ENCODE measurements at regions not wholly inside any gene's neighbourhood (a gene's known extent, or its start where the extent isn't known, plus 50 kb on each side); places are given as distances from the start of the nearest gene placed in this dataset.

DNA sequence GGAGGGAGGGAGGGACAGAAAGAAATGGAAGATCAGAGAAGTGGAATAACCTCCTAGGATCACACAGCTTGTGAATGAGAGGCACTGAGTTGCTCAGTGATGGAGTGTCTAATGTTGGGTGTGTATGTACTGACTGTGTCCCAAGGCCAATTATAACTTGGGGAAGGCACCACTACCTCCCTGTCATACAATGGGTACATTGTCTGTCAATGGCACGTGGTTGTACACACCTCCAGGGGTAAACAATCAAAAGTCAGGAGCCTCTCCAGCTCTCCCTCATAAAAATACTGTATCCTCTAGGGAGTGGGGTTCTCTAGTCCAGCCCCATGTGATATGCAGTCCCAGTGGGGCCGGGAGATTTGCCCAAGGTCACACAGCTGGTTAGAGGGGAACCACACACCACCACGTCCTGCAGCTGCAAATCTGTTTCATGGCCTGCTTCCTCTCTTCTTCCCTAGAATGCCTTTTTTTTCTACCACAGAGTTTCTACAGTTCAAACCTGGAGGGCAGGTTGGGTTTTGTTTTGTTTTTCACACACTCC lies 112.5 kb downstream of the SNX5 start (continued):
- TF ChIP-seq, protein P1, sequence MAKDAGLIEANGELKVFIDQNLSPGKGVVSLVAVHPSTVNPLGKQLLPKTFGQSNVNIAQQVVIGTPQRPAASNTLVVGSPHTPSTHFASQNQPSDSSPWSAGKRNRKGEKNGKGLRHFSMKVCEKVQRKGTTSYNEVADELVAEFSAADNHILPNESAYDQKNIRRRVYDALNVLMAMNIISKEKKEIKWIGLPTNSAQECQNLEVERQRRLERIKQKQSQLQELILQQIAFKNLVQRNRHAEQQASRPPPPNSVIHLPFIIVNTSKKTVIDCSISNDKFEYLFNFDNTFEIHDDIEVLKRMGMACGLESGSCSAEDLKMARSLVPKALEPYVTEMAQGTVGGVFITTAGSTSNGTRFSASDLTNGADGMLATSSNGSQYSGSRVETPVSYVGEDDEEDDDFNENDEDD (CRISPR knock-in tag; IDR thresholded peaks at IDR 0.05; ENCODE audit: borderline replicate concordance), result peak; percentile 52; the same call in 1 of the 2 replicates
- TF ChIP-seq ZNF180 (CRISPR knock-in tag; IDR thresholded peaks at IDR 0.05; ENCODE audit: borderline replicate concordance, low read depth) (no peak), FOXA1 (IDR thresholded peaks at IDR 0.05) (no peak), FOXA1 (CRISPR knock-in tag; IDR thresholded peaks at IDR 0.05) (peak; percentile 96), SIN3B (IDR thresholded peaks at IDR 0.05; ENCODE audit: low read length) (no peak), KDM4B (CRISPR knock-in tag; IDR thresholded peaks at IDR 0.05) (peak; percentile 48; the same call in 1 of the 2 replicates), ADNP (CRISPR knock-in tag; IDR thresholded peaks at IDR 0.05) (peak; percentile 48; the same call in 1 of the 2 replicates), ZNF569 (CRISPR knock-in tag; IDR thresholded peaks at IDR 0.05; ENCODE audit: borderline replicate concordance) (no peak), RORA (CRISPR knock-in tag; IDR thresholded peaks at IDR 0.05) (no peak), KLF6 (CRISPR knock-in tag; IDR thresholded peaks at IDR 0.05) (peak; percentile 37; the same call in 1 of the 2 replicates), ZNF460 (CRISPR knock-in tag; IDR thresholded peaks at IDR 0.05; ENCODE audit: borderline replicate concordance) (no peak; the same call in 1 of the 2 replicates), ZNF543 (CRISPR knock-in tag; IDR thresholded peaks at IDR 0.05) (peak; percentile 63; the same call in 1 of the 2 replicates), ZNF652 (CRISPR knock-in tag; IDR thresholded peaks at IDR 0.05; ENCODE audit: borderline replicate concordance, low read depth) (no peak; the same call in 1 of the 2 replicates), HNRNPK (IDR thresholded peaks at IDR 0.05; ENCODE audit: low read depth, low read length, poor library complexity, severe bottlenecking) (peak; percentile 100), CHD2 (IDR thresholded peaks at IDR 0.05; ENCODE audit: low read depth, low read length) (no peak; the same call in 1 of the 2 replicates), SMC3 (IDR thresholded peaks at IDR 0.05; ENCODE audit: low read length) (peak; percentile 25; the same call in 1 of the 2 replicates), ZNF703 (CRISPR knock-in tag; IDR thresholded peaks at IDR 0.05; ENCODE audit: borderline replicate concordance) (no peak), ZNF672 (CRISPR knock-in tag; IDR thresholded peaks at IDR 0.05) (no peak)
- TF ChIP-seq, protein P2, sequence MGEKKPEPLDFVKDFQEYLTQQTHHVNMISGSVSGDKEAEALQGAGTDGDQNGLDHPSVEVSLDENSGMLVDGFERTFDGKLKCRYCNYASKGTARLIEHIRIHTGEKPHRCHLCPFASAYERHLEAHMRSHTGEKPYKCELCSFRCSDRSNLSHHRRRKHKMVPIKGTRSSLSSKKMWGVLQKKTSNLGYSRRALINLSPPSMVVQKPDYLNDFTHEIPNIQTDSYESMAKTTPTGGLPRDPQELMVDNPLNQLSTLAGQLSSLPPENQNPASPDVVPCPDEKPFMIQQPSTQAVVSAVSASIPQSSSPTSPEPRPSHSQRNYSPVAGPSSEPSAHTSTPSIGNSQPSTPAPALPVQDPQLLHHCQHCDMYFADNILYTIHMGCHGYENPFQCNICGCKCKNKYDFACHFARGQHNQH (CRISPR knock-in tag; IDR thresholded peaks at IDR 0.05), result peak; percentile 95
- TF ChIP-seq, protein P3, sequence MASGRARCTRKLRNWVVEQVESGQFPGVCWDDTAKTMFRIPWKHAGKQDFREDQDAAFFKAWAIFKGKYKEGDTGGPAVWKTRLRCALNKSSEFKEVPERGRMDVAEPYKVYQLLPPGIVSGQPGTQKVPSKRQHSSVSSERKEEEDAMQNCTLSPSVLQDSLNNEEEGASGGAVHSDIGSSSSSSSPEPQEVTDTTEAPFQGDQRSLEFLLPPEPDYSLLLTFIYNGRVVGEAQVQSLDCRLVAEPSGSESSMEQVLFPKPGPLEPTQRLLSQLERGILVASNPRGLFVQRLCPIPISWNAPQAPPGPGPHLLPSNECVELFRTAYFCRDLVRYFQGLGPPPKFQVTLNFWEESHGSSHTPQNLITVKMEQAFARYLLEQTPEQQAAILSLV (CRISPR knock-in tag; IDR thresholded peaks at IDR 0.05; ENCODE audit: borderline replicate concordance), result 0 out of 2 replicates have a peak, but pooled peaks have one; percentile 17
- TF ChIP-seq, protein P4, sequence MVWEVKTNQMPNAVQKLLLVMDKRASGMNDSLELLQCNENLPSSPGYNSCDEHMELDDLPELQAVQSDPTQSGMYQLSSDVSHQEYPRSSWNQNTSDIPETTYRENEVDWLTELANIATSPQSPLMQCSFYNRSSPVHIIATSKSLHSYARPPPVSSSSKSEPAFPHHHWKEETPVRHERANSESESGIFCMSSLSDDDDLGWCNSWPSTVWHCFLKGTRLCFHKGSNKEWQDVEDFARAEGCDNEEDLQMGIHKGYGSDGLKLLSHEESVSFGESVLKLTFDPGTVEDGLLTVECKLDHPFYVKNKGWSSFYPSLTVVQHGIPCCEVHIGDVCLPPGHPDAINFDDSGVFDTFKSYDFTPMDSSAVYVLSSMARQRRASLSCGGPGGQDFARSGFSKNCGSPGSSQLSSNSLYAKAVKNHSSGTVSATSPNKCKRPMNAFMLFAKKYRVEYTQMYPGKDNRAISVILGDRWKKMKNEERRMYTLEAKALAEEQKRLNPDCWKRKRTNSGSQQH (CRISPR knock-in tag; IDR thresholded peaks at IDR 0.05; ENCODE audit: low read depth), result no peak
- TF ChIP-seq, protein P5, sequence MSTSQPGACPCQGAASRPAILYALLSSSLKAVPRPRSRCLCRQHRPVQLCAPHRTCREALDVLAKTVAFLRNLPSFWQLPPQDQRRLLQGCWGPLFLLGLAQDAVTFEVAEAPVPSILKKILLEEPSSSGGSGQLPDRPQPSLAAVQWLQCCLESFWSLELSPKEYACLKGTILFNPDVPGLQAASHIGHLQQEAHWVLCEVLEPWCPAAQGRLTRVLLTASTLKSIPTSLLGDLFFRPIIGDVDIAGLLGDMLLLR (CRISPR knock-in tag; IDR thresholded peaks at IDR 0.05), result no peak; the same call in 1 of the 2 replicates

Measured in HepG2 (cell line).